NT2/D1 (cell line): ENCODE measurements at regions not wholly inside any gene's neighbourhood (a gene's known extent, or its start where the extent isn't known, plus 50 kb on each side); places are given as distances from the start of the nearest gene placed in this dataset.
"Not testable (repeated sequence)": the region's sequence is repeated elsewhere in the genome, so short reads cannot be mapped to it uniquely, and the experiment has no call there.

Experiments
- SUZ12 ChIP-seq: IDR thresholded peaks from 2 replicates; pipeline ENCODE4 v1.6.1; 2011; ENCODE audit not compliant: insufficient read length, insufficient read depth; ENCODE audit errors: extremely low read depth
- YY1 ChIP-seq: IDR thresholded peaks from 2 replicates; pipeline ENCODE4 v1.6.1; 2011; ENCODE audit not compliant: insufficient read length, insufficient read depth
- ZNF274 ChIP-seq: IDR thresholded peaks from 2 replicates; pipeline ENCODE4 v1.6.1; 2011; ENCODE audit warnings: mild to moderate bottlenecking, low read depth, low read length

DNA sequence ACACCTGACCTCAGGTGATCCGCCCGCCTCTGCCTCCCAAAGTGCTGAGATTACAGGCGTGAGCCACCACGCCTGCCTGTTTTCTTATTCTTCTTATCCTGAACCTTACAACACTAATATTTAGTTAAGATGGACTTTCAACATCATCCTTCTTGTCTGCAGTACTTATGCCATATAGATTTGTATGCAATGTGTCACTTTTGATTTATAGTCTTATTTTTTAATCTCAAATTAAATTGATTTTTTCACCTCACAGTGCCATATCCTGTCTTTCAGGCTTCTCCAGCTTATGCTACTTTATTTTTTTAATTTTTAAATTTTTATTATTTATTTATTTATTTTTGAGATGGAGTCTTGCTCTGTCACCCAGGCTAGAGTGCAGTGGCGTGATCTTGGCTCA, 149.6 kb downstream of the TFAP2B start:
- TF ChIP-seq ZNF274, YY1, SUZ12: not testable (repeated sequence)
